H1 (cell line): ENCODE measurements at regions not wholly inside any gene's neighbourhood (a gene's known extent, or its start where the extent isn't known, plus 50 kb on each side); places are given as distances from the start of the nearest gene placed in this dataset.

Source experiments
- CHD7 ChIP-seq: fragments of 300-600 bp; sonication (generic); IDR thresholded peaks from 2 replicates; pipeline ENCODE4 v1.7.1; 2012; ENCODE audit warnings: low read length, moderate library complexity, mild to moderate bottlenecking, inconsistent platforms; ENCODE audit not compliant: insufficient replicate concordance
- TF ChIP-seq, protein P1 (sequence below), 3 experiments: IDR thresholded peaks; 1 replicate in 2 of 3; 2 replicates in 1 of 3; pipeline versions ENCODE4 v1.5.1 to v1.6.1; 2011; ENCODE audit warnings: low read length in 3 of 3, mild to moderate bottlenecking in 3 of 3, inconsistent platforms in 2 of 3, low read depth in 1 of 3, moderate library complexity in 1 of 3; ENCODE audit not compliant: insufficient read depth in 1 of 3; ENCODE audit errors: control extremely low read depth in 1 of 3

GRCh38 chr13:27861165-27861564, 58.6 kb upstream of the PDX1 start (continued):
- no peak for TF ChIP-seq CHD7
- TF ChIP-seq, protein P1, sequence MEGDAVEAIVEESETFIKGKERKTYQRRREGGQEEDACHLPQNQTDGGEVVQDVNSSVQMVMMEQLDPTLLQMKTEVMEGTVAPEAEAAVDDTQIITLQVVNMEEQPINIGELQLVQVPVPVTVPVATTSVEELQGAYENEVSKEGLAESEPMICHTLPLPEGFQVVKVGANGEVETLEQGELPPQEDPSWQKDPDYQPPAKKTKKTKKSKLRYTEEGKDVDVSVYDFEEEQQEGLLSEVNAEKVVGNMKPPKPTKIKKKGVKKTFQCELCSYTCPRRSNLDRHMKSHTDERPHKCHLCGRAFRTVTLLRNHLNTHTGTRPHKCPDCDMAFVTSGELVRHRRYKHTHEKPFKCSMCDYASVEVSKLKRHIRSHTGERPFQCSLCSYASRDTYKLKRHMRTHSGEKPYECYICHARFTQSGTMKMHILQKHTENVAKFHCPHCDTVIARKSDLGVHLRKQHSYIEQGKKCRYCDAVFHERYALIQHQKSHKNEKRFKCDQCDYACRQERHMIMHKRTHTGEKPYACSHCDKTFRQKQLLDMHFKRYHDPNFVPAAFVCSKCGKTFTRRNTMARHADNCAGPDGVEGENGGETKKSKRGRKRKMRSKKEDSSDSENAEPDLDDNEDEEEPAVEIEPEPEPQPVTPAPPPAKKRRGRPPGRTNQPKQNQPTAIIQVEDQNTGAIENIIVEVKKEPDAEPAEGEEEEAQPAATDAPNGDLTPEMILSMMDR (IDR thresholded peaks at IDR 0.05; ENCODE audit: control extremely low read depth in 1 of 3, insufficient read depth in 1 of 3, low read depth in 1 of 3, low read length in 3 of 3) = peak in 2 of 3 experiments; percentile 4 to 10; a peak in 1 of 4 replicates
